ENCODE measurements at regions not wholly inside any gene's neighbourhood (a gene's known extent, or its start where the extent isn't known, plus 50 kb on each side); places are given as distances from the start of the nearest gene placed in this dataset.

DNA sequence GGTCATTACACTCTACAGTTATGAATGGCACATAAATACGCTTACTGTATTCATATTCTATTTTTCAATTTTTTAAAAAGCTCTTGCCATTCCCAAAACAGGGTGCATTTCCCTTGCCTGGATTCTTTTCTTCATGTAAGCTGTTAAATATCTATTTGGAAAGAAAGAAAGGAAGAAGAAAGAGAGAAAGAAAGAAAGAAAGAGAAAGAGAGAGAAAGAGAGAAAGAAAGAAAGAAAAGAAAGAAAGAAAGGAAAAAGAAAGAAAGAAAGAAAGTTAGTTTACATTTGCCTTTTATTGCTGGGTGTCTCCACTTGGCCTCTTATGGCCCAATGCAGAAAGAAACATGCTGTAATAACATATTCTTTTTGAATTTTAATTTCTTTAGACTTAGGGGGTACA is 165.9 kb upstream of the ATXN1 start:
- no peak for DNase-seq (ENCODE audit: low read depth in 1 of 2, low spot score in 1 of 2)
- no peak for FAIRE-seq
- no peaks in the 10 kb centered on the region for H3K4me1 ChIP-seq
- H3K9me3 ChIP-seq: no peaks in the 10 kb centered on the region
- WGBS (ENCODE audit: missing lambda C conversion rate): 68% methylated on average over 1 of the region's 1 CpG
- POLR2A ChIA-PET: no interaction called here
- no peak overlapping the region for H3K4me3 ChIP-seq
- H3K4me2 ChIP-seq: no peak overlapping the region
- CTCF ChIA-PET: no interaction called here
- ATAC-seq: no peak
- H3K27ac ChIP-seq: no peak overlapping the region
- TF ChIP-seq, protein P1, sequence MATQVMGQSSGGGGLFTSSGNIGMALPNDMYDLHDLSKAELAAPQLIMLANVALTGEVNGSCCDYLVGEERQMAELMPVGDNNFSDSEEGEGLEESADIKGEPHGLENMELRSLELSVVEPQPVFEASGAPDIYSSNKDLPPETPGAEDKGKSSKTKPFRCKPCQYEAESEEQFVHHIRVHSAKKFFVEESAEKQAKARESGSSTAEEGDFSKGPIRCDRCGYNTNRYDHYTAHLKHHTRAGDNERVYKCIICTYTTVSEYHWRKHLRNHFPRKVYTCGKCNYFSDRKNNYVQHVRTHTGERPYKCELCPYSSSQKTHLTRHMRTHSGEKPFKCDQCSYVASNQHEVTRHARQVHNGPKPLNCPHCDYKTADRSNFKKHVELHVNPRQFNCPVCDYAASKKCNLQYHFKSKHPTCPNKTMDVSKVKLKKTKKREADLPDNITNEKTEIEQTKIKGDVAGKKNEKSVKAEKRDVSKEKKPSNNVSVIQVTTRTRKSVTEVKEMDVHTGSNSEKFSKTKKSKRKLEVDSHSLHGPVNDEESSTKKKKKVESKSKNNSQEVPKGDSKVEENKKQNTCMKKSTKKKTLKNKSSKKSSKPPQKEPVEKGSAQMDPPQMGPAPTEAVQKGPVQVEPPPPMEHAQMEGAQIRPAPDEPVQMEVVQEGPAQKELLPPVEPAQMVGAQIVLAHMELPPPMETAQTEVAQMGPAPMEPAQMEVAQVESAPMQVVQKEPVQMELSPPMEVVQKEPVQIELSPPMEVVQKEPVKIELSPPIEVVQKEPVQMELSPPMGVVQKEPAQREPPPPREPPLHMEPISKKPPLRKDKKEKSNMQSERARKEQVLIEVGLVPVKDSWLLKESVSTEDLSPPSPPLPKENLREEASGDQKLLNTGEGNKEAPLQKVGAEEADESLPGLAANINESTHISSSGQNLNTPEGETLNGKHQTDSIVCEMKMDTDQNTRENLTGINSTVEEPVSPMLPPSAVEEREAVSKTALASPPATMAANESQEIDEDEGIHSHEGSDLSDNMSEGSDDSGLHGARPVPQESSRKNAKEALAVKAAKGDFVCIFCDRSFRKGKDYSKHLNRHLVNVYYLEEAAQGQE (IDR thresholded peaks at IDR 0.05): no peak
- TF ChIP-seq GATA3 (IDR thresholded peaks at IDR 0.05; ENCODE audit: borderline replicate concordance) (no peak), ESRRA (IDR thresholded peaks at IDR 0.05; ENCODE audit: borderline replicate concordance, low read length) (no peak), HOXA7 (CRISPR knock-in tag; IDR thresholded peaks at IDR 0.05) (no peak), NR3C1 (IDR thresholded peaks at IDR 0.05) (no peak), TFCP2L1 (CRISPR knock-in tag; IDR thresholded peaks at IDR 0.05) (no peak), ZC3H11A (IDR thresholded peaks at IDR 0.05) (no peak), JUN (IDR thresholded peaks at IDR 0.05) (no peak), CBX2 (IDR thresholded peaks at IDR 0.05; ENCODE audit: borderline replicate concordance, low read depth) (no peak), NFE2L2 (conservative IDR thresholded peaks at IDR 0.05; ENCODE audit: low read length) (no peak), KDM5A (IDR thresholded peaks at IDR 0.05) (no peak), BHLHE40 (IDR thresholded peaks at IDR 0.05; ENCODE audit: low read depth, low read length) (no peak), RCOR1 (IDR thresholded peaks at IDR 0.05; ENCODE audit: low read depth, low read length) (no peak), MAFK (IDR thresholded peaks at IDR 0.05; ENCODE audit: partially characterized antibody) (no peak), EHMT2 (IDR thresholded peaks at IDR 0.05; ENCODE audit: low read depth) (no peak), RAD21 (conservative IDR thresholded peaks at IDR 0.05 in 1 of 2, IDR thresholded peaks at IDR 0.05 in 1 of 2) (no peak), FOSB (CRISPR knock-in tag; IDR thresholded peaks at IDR 0.05) (no peak), CBX8 (IDR thresholded peaks at IDR 0.05) (no peak)
- TF ChIP-seq, protein P2, sequence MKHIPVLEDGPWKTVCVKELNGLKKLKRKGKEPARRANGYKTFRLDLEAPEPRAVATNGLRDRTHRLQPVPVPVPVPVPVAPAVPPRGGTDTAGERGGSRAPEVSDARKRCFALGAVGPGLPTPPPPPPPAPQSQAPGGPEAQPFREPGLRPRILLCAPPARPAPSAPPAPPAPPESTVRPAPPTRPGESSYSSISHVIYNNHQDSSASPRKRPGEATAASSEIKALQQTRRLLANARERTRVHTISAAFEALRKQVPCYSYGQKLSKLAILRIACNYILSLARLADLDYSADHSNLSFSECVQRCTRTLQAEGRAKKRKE (CRISPR knock-in tag; IDR thresholded peaks at IDR 0.05; ENCODE audit: low read depth): no peak
- TF ChIP-seq, protein P3, sequence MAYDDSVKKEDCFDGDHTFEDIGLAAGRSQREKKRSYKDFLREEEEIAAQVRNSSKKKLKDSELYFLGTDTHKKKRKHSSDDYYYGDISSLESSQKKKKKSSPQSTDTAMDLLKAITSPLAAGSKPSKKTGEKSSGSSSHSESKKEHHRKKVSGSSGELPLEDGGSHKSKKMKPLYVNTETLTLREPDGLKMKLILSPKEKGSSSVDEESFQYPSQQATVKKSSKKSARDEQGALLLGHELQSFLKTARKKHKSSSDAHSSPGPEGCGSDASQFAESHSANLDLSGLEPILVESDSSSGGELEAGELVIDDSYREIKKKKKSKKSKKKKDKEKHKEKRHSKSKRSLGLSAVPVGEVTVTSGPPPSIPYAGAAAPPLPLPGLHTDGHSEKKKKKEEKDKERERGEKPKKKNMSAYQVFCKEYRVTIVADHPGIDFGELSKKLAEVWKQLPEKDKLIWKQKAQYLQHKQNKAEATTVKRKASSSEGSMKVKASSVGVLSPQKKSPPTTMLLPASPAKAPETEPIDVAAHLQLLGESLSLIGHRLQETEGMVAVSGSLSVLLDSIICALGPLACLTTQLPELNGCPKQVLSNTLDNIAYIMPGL (CRISPR knock-in tag; IDR thresholded peaks at IDR 0.05; ENCODE audit: borderline replicate concordance): no peak

DNA sequence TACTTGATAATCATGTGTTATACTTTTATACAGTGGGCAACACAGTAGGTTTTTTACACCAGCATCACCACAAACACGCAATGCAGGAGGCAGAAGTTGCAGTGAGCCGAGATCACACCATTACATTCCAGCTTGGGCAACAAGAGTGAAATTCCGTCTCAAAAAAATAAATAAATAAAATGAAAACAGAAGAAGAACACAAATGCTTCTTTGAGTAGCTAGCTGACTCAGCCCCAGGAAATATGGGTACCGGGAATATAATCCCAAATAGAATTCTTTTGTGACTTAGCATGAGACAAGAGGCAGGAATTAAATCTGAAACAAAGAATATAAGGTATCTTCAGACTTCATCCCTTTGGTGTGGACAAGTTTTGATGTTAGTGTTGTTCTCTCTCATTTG is 164.2 kb upstream of the ATXN1 start:
- WGBS (ENCODE audit: missing lambda C conversion rate): 33% methylated on average over 4 of the region's 4 CpGs
- Histone ChIP-seq H3K27ac (no peak overlapping the region), H3K9me3 (no peaks in the 10 kb centered on the region), H3K4me1 (no peaks in the 10 kb centered on the region), H3K4me2 (no peak overlapping the region), H3K4me3 (no peak overlapping the region)
- ChIA-PET POLR2A (no interaction called here), CTCF (interaction anchor here (2.6 kb wide), 1 partner anchor 8 kb away, joined by 8 read pairs; no protein-coding TSS in a partner anchor)
- DNase-seq (ENCODE audit: low read depth in 1 of 2, low spot score in 1 of 2) (no peak), ATAC-seq (no peak), FAIRE-seq (no peak)
- no peak for TF ChIP-seq RFX5 (IDR thresholded peaks at IDR 0.05)
